Mesodermal cell (in vitro differentiated cells): ENCODE measurements at regions not wholly inside any gene's neighbourhood (a gene's known extent, or its start where the extent isn't known, plus 50 kb on each side); places are given as distances from the start of the nearest gene placed in this dataset.

ENCODE experiments used
- H3K27ac ChIP-seq: 2 replicates; pipeline ENCODE4 v1.7.0; 2013; ENCODE audit warnings: mild to moderate bottlenecking, low read depth, low read length, moderate library complexity; ENCODE audit not compliant: severe bottlenecking
- H3K36me3 ChIP-seq: 2 replicates; pipeline ENCODE4 v1.7.1; 2013; ENCODE audit warnings: mild to moderate bottlenecking, low read length, moderate library complexity; ENCODE audit not compliant: control insufficient read depth, insufficient read depth
- H3K4me1 ChIP-seq: one replicate; pipeline ENCODE4 v1.7.1; 2013; ENCODE audit warnings: mild to moderate bottlenecking, low read length; ENCODE audit not compliant: insufficient read depth, control insufficient read depth, poor library complexity, severe bottlenecking
- H3K4me3 ChIP-seq: 2 replicates; pipeline ENCODE4 v1.7.0; 2013; ENCODE audit warnings: low read length, control low read depth, mild to moderate bottlenecking; ENCODE audit not compliant: insufficient read depth, poor library complexity, severe bottlenecking; ENCODE audit errors: extremely low read depth
- H3K9me3 ChIP-seq: 2 replicates; pipeline ENCODE4 v1.7.1; 2013; ENCODE audit warnings: mild to moderate bottlenecking, low read length, moderate library complexity; ENCODE audit not compliant: control insufficient read depth
- WGBS, 2 experiments: methylation state at CpG; one replicate each; pipeline ENCODE4 v1.1.5; 2013; ENCODE audit warnings: missing lambda C conversion rate in 2 of 2; ENCODE audit not compliant: insufficient coverage in 2 of 2; 5-methylcytosine and 5-hydroxymethylcytosine counted together

- no CpG with 5 or more reads among the region's 4 CpGs for WGBS, 2 experiments
- Histone ChIP-seq H3K4me3 (no peak overlapping the region), H3K36me3 (no peaks in the 10 kb centered on the region), H3K4me1 (no peaks in the 10 kb centered on the region), H3K9me3 (no peaks in the 10 kb centered on the region), H3K27ac (no peak overlapping the region)
Observed at GRCh38 chrX:20394451-20394850, 127.7 kb upstream of the RPS6KA3 start.

GRCh38 chrX:20393944-20394343 lies 127.2 kb upstream of the RPS6KA3 start:
- Histone ChIP-seq H3K4me3 (no peak overlapping the region), H3K27ac (no peak overlapping the region), H3K9me3 (no peaks in the 10 kb centered on the region), H3K36me3 (no peaks in the 10 kb centered on the region), H3K4me1 (no peaks in the 10 kb centered on the region)
- 100% methylated on average over 1 of the region's 1 CpG; no CpG with 5 or more reads in 1 of the 2 experiments for WGBS, 2 experiments

- H3K4me1 ChIP-seq = no peaks in the 10 kb centered on the region
- no peaks in the 10 kb centered on the region for H3K36me3 ChIP-seq
- H3K9me3 ChIP-seq = no peaks in the 10 kb centered on the region
- 79% methylated on average over 2 of the region's 5 CpGs; no CpG with 5 or more reads in 1 of the 2 experiments for WGBS, 2 experiments
- H3K4me3 ChIP-seq = no peak overlapping the region
- no peak overlapping the region for H3K27ac ChIP-seq
Observed at GRCh38 chrX:20388594-20388993, 121.9 kb upstream of the RPS6KA3 start.

GRCh38 chrX:20383477-20383876 lies 116.8 kb upstream of the RPS6KA3 start:
- Histone ChIP-seq H3K36me3 (no peaks in the 10 kb centered on the region), H3K27ac (no peak overlapping the region), H3K9me3 (no peaks in the 10 kb centered on the region), H3K4me3 (no peak overlapping the region), H3K4me1 (no peaks in the 10 kb centered on the region)
- no CpG with 5 or more reads among the region's 1 CpG for WGBS, 2 experiments

GRCh38 chrX:20382518-20383297 lies 116.0 kb upstream of the RPS6KA3 start:
- Histone ChIP-seq H3K27ac (no peak overlapping the region), H3K36me3 (no peaks in the 10 kb centered on the region), H3K9me3 (no peaks in the 10 kb centered on the region), H3K4me3 (no peak overlapping the region), H3K4me1 (no peaks in the 10 kb centered on the region)
- WGBS, 2 experiments = 100% methylated on average over 1 of the region's 3 CpGs; no CpG with 5 or more reads in 1 of the 2 experiments

- no peak overlapping the region for H3K27ac ChIP-seq
- WGBS, 2 experiments = 100% methylated on average over 1 of the region's 1 CpG; no CpG with 5 or more reads in 1 of the 2 experiments
Observed at GRCh38 chrX:20382082-20382481, 115.4 kb upstream of the RPS6KA3 start.

GRCh38 chrX:20378233-20378920 lies 111.7 kb upstream of the RPS6KA3 start:
- H3K27ac ChIP-seq = no peak overlapping the region
- no peak overlapping the region for H3K4me3 ChIP-seq
- H3K4me1 ChIP-seq = no peaks in the 10 kb centered on the region
- no peaks in the 10 kb centered on the region for H3K9me3 ChIP-seq
- no peaks in the 10 kb centered on the region for H3K36me3 ChIP-seq
- WGBS, 2 experiments = 83% methylated on average over 1 of the region's 3 CpGs; no CpG with 5 or more reads in 1 of the 2 experiments

More at GRCh38 chrX:20382082-20382481, 115.4 kb upstream of the RPS6KA3 start:
- Histone ChIP-seq H3K36me3 (no peaks in the 10 kb centered on the region), H3K9me3 (no peaks in the 10 kb centered on the region), H3K4me3 (no peak overlapping the region), H3K4me1 (no peaks in the 10 kb centered on the region)

GRCh38 chrX:20374900-20375438 lies 108.3 kb upstream of the RPS6KA3 start:
- H3K27ac ChIP-seq = no peak overlapping the region
- H3K36me3 ChIP-seq = no peaks in the 10 kb centered on the region
- no peaks in the 10 kb centered on the region for H3K9me3 ChIP-seq
- H3K4me1 ChIP-seq = peaks cover 5% of the 10 kb centered on the region
- H3K4me3 ChIP-seq = no peak overlapping the region
- 40 to 59% methylated on average over 1 to 3 of the region's 4 CpGs for WGBS, 2 experiments

GRCh38 chrX:20374450-20374849 lies 107.7 kb upstream of the RPS6KA3 start:
- WGBS, 2 experiments = no CpG with 5 or more reads among the region's 4 CpGs
- Histone ChIP-seq H3K4me3 (no peak overlapping the region), H3K36me3 (no peaks in the 10 kb centered on the region), H3K4me1 (peaks cover 5% of the 10 kb centered on the region), H3K9me3 (no peaks in the 10 kb centered on the region), H3K27ac (no peak overlapping the region)

GRCh38 chrX:20373063-20373462 lies 106.4 kb upstream of the RPS6KA3 start:
- Histone ChIP-seq H3K9me3 (no peaks in the 10 kb centered on the region), H3K4me1 (peaks cover 5% of the 10 kb centered on the region), H3K27ac (no peak overlapping the region), H3K36me3 (no peaks in the 10 kb centered on the region), H3K4me3 (no peak overlapping the region)
- 90 to 100% methylated on average over 1 to 4 of the region's 6 CpGs for WGBS, 2 experiments
